CD8-positive, alpha-beta memory T cell (primary cell): ENCODE measurements at regions not wholly inside any gene's neighbourhood (a gene's known extent, or its start where the extent isn't known, plus 50 kb on each side); places are given as distances from the start of the nearest gene placed in this dataset.

ENCODE experiments used
- CTCF ChIA-PET: fragments of 350-600 bp; sonication (Branson Sonifier 250); formaldehyde crosslinking; loops from one replicate; lab custom pipeline; 2021; ENCODE audit warnings: antibody characterized with exemption; lab: Charles Lee
- POLR2A ChIA-PET: fragments of 350-600 bp; sonication (Branson Sonifier 250); formaldehyde crosslinking; loops from one replicate; lab custom pipeline; 2021; ENCODE audit warnings: antibody characterized with exemption; lab: Charles Lee
- DNase-seq, 5 donors: peaks; one replicate each; pipeline versions ENCODE4 v3.0.0 to v3.0.0-alpha.2; 2020 to 2022; ENCODE audit warnings: mixed read lengths in 1 of 5
- H3K27ac ChIP-seq: one replicate; pipeline ENCODE4 v1.7.0; 2013; ENCODE audit warnings: low read depth, mild to moderate bottlenecking, low read length, moderate library complexity
- H3K27me3 ChIP-seq: 2 replicates; pipeline ENCODE4 v1.7.0; 2013; ENCODE audit warnings: low read length, mild to moderate bottlenecking; ENCODE audit not compliant: insufficient read depth, poor library complexity, severe bottlenecking
- H3K36me3 ChIP-seq: 2 replicates; pipeline ENCODE4 v1.7.0; 2013; ENCODE audit warnings: mild to moderate bottlenecking, low read length, moderate library complexity; ENCODE audit not compliant: insufficient read depth
- H3K4me1 ChIP-seq: 2 replicates; pipeline ENCODE4 v1.7.0; 2013; ENCODE audit warnings: mild to moderate bottlenecking, low read length, moderate library complexity; ENCODE audit not compliant: insufficient read depth
- H3K4me3 ChIP-seq: 2 replicates; pipeline ENCODE4 v1.7.0; 2013; ENCODE audit warnings: mild to moderate bottlenecking, low read length
- H3K9me3 ChIP-seq: 2 replicates; pipeline ENCODE4 v1.7.0; 2013; ENCODE audit warnings: mild to moderate bottlenecking, low read length
- H3K27ac Mint-ChIP-seq, 8 donors: one replicate each; pipeline ENCODE4 v1.8.0; 2020 to 2021; ENCODE audit warnings: mixed read lengths in 8 of 8, mild to moderate bottlenecking in 6 of 8, inconsistent platforms in 3 of 8, moderate library complexity in 3 of 8
- H3K27me3 Mint-ChIP-seq, 2 donors: one replicate each; pipeline ENCODE4 v1.8.0; 2020 to 2021; ENCODE audit warnings: mixed read lengths in 2 of 2, mild to moderate bottlenecking in 1 of 2, moderate library complexity in 1 of 2
- H3K36me3 Mint-ChIP-seq, 3 donors: one replicate each; pipeline ENCODE4 v1.8.0; 2020 to 2021; ENCODE audit warnings: mixed read lengths in 3 of 3, inconsistent platforms in 1 of 3, mild to moderate bottlenecking in 1 of 3
- H3K4me1 Mint-ChIP-seq, 3 donors: one replicate each; pipeline ENCODE4 v1.8.0; 2020 to 2021; ENCODE audit warnings: mixed read lengths in 3 of 3, inconsistent platforms in 1 of 3, mild to moderate bottlenecking in 1 of 3
- H3K4me3 Mint-ChIP-seq, 7 donors: one replicate each; pipeline ENCODE4 v1.8.0; 2020 to 2021; ENCODE audit warnings: mixed read lengths in 7 of 7, mild to moderate bottlenecking in 6 of 7, moderate library complexity in 4 of 7, inconsistent platforms in 2 of 7
- H3K9me3 Mint-ChIP-seq, 5 donors: one replicate each; pipeline ENCODE4 v1.8.0; 2020 to 2022; ENCODE audit warnings: mixed read lengths in 5 of 5, mild to moderate bottlenecking in 3 of 5, moderate library complexity in 2 of 5, inconsistent platforms in 1 of 5

- CTCF ChIA-PET, result no interaction called here
- POLR2A ChIA-PET, result no interaction called here
- Histone ChIP-seq H3K36me3 (no peaks in the 10 kb centered on the region), H3K27ac (no peak overlapping the region), H3K4me1 (no peaks in the 10 kb centered on the region), H3K4me3 (no peak overlapping the region), H3K27me3 (no peaks in the 10 kb centered on the region), H3K9me3 (no peaks in the 10 kb centered on the region)
- peak overlapping the region in 1 of 7 donors; percentile 17 for H3K4me3 Mint-ChIP-seq
- H3K4me1 Mint-ChIP-seq, result no peaks in the 10 kb centered on the region
- H3K9me3 Mint-ChIP-seq, result peaks cover 2 to 17% (median 9%) of the 10 kb centered on the region in 5 donors
- H3K27ac Mint-ChIP-seq, result no peak overlapping the region
- no peak for DNase-seq
- peaks cover 0 to 3% (median 0%) of the 10 kb centered on the region in 3 donors for H3K36me3 Mint-ChIP-seq
- H3K27me3 Mint-ChIP-seq, result no peaks in the 10 kb centered on the region
Observed at GRCh38 chr1:177794376-177794991, 175.4 kb downstream of the SEC16B start.

- no peak for DNase-seq
- POLR2A ChIA-PET, result no interaction called here
- H3K9me3 ChIP-seq, result no peaks in the 10 kb centered on the region
- CTCF ChIA-PET, result no interaction called here
- peaks cover 2 to 17% (median 6%) of the 10 kb centered on the region in 5 donors for H3K9me3 Mint-ChIP-seq
- no peaks in the 10 kb centered on the region for H3K27me3 Mint-ChIP-seq
- no peaks in the 10 kb centered on the region for H3K4me1 ChIP-seq
- no peak overlapping the region for H3K27ac Mint-ChIP-seq
- H3K36me3 ChIP-seq, result no peaks in the 10 kb centered on the region
- no peak overlapping the region for H3K4me3 ChIP-seq
- no peak overlapping the region for H3K4me3 Mint-ChIP-seq
- H3K4me1 Mint-ChIP-seq, result no peaks in the 10 kb centered on the region
- peaks cover 0 to 3% (median 0%) of the 10 kb centered on the region in 3 donors for H3K36me3 Mint-ChIP-seq
- H3K27ac ChIP-seq, result no peak overlapping the region
- H3K27me3 ChIP-seq, result no peaks in the 10 kb centered on the region
Observed at GRCh38 chr1:177793900-177794299, 176.0 kb downstream of the SEC16B start.

GRCh38 chr1:177790566-177790965 is 179.3 kb downstream of the SEC16B start:
- Histone ChIP-seq H3K27ac (no peak overlapping the region), H3K9me3 (no peaks in the 10 kb centered on the region), H3K4me3 (no peak overlapping the region), H3K27me3 (no peaks in the 10 kb centered on the region), H3K4me1 (no peaks in the 10 kb centered on the region), H3K36me3 (no peaks in the 10 kb centered on the region)
- no peak overlapping the region for H3K27ac Mint-ChIP-seq
- POLR2A ChIA-PET, result no interaction called here
- no peaks in the 10 kb centered on the region for H3K27me3 Mint-ChIP-seq
- H3K9me3 Mint-ChIP-seq, result peaks cover 5 to 12% (median 6%) of the 10 kb centered on the region in 5 donors
- H3K4me3 Mint-ChIP-seq, result no peak overlapping the region
- H3K4me1 Mint-ChIP-seq, result no peaks in the 10 kb centered on the region
- H3K36me3 Mint-ChIP-seq, result peaks cover 0 to 3% (median 0%) of the 10 kb centered on the region in 3 donors
- no peak for DNase-seq
- CTCF ChIA-PET, result no interaction called here

- no peak overlapping the region for H3K27ac ChIP-seq
- Mint-ChIP-seq H3K4me3 (no peak overlapping the region), H3K4me1 (no peaks in the 10 kb centered on the region), H3K27ac (no peak overlapping the region), H3K27me3 (no peaks in the 10 kb centered on the region), H3K36me3 (peaks cover 0 to 3% (median 0%) of the 10 kb centered on the region in 3 donors), H3K9me3 (peaks cover 5 to 12% (median 6%) of the 10 kb centered on the region in 5 donors)
- no peaks in the 10 kb centered on the region for H3K27me3 ChIP-seq
- DNase-seq, result no peak
- H3K4me3 ChIP-seq, result no peak overlapping the region
- H3K9me3 ChIP-seq, result no peaks in the 10 kb centered on the region
- POLR2A ChIA-PET, result no interaction called here
- CTCF ChIA-PET, result no interaction called here
- H3K4me1 ChIP-seq, result no peaks in the 10 kb centered on the region
- H3K36me3 ChIP-seq, result no peaks in the 10 kb centered on the region
Observed at GRCh38 chr1:177789956-177790355, 179.9 kb downstream of the SEC16B start.

- Histone ChIP-seq H3K27ac (no peak overlapping the region), H3K27me3 (no peaks in the 10 kb centered on the region), H3K4me1 (no peaks in the 10 kb centered on the region), H3K9me3 (no peaks in the 10 kb centered on the region), H3K4me3 (no peak overlapping the region), H3K36me3 (no peaks in the 10 kb centered on the region)
- ChIA-PET POLR2A (no interaction called here), CTCF (no interaction called here)
- H3K4me3 Mint-ChIP-seq, result no peak overlapping the region
- H3K36me3 Mint-ChIP-seq, result no peaks in the 10 kb centered on the region
- H3K27ac Mint-ChIP-seq, result no peak overlapping the region
- H3K9me3 Mint-ChIP-seq, result peaks cover 5 to 13% (median 8%) of the 10 kb centered on the region in 5 donors
- DNase-seq, result no peak
- H3K27me3 Mint-ChIP-seq, result no peaks in the 10 kb centered on the region
- H3K4me1 Mint-ChIP-seq, result no peaks in the 10 kb centered on the region
Observed at GRCh38 chr1:177786176-177786745, 183.6 kb downstream of the SEC16B start.

- Histone ChIP-seq H3K4me1 (no peaks in the 10 kb centered on the region), H3K4me3 (no peak overlapping the region), H3K27me3 (no peaks in the 10 kb centered on the region), H3K9me3 (no peaks in the 10 kb centered on the region), H3K36me3 (no peaks in the 10 kb centered on the region), H3K27ac (no peak overlapping the region)
- Mint-ChIP-seq H3K4me3 (no peak overlapping the region), H3K4me1 (no peaks in the 10 kb centered on the region), H3K36me3 (no peaks in the 10 kb centered on the region), H3K27me3 (no peaks in the 10 kb centered on the region), H3K9me3 (peaks cover 3 to 16% (median 4%) of the 10 kb centered on the region in 5 donors), H3K27ac (no peak overlapping the region)
- ChIA-PET CTCF (interaction anchor here (1.1 kb wide), 1 partner anchor 86 kb away, joined by 3 read pairs; no protein-coding TSS in a partner anchor), POLR2A (no interaction called here)
- DNase-seq, result no peak
Observed at GRCh38 chr1:177784936-177785335, 184.9 kb downstream of the SEC16B start.

- no peak overlapping the region for H3K4me3 ChIP-seq
Observed at GRCh38 chr1:177784409-177784808, 185.4 kb downstream of the SEC16B start.

GRCh38 chr1:177783051-177783450 is 186.8 kb downstream of the SEC16B start:
- H3K27ac ChIP-seq, result no peak overlapping the region
- no peak for DNase-seq
- H3K27ac Mint-ChIP-seq, result no peak overlapping the region
- H3K4me3 ChIP-seq, result no peak overlapping the region
- no peaks in the 10 kb centered on the region for H3K9me3 ChIP-seq
- no peaks in the 10 kb centered on the region for H3K36me3 Mint-ChIP-seq
- no peak overlapping the region for H3K4me3 Mint-ChIP-seq
- ChIA-PET POLR2A (no interaction called here), CTCF (no interaction called here)
- no peaks in the 10 kb centered on the region for H3K27me3 Mint-ChIP-seq
- peaks cover 4 to 18% (median 8%) of the 10 kb centered on the region in 5 donors for H3K9me3 Mint-ChIP-seq
- no peaks in the 10 kb centered on the region for H3K4me1 ChIP-seq
- H3K4me1 Mint-ChIP-seq, result no peaks in the 10 kb centered on the region
- H3K27me3 ChIP-seq, result no peaks in the 10 kb centered on the region
- H3K36me3 ChIP-seq, result no peaks in the 10 kb centered on the region

More at GRCh38 chr1:177784409-177784808, 185.4 kb downstream of the SEC16B start:
- H3K9me3 ChIP-seq, result no peaks in the 10 kb centered on the region
- no peaks in the 10 kb centered on the region for H3K27me3 ChIP-seq
- no peak overlapping the region for H3K27ac Mint-ChIP-seq
- ChIA-PET CTCF (interaction anchor here (1.1 kb wide), 1 partner anchor 86 kb away, joined by 3 read pairs; no protein-coding TSS in a partner anchor), POLR2A (no interaction called here)
- H3K27me3 Mint-ChIP-seq, result no peaks in the 10 kb centered on the region
- H3K27ac ChIP-seq, result no peak overlapping the region
- DNase-seq, result no peak
- H3K4me1 Mint-ChIP-seq, result no peaks in the 10 kb centered on the region
- no peaks in the 10 kb centered on the region for H3K36me3 ChIP-seq
- H3K9me3 Mint-ChIP-seq, result peaks cover 3 to 16% (median 7%) of the 10 kb centered on the region in 5 donors
- no peak overlapping the region for H3K4me3 Mint-ChIP-seq
- H3K4me1 ChIP-seq, result no peaks in the 10 kb centered on the region
- H3K36me3 Mint-ChIP-seq, result no peaks in the 10 kb centered on the region
